Gastrocnemius medialis (tissue), 4 donors: ENCODE measurements at regions not wholly inside any gene's neighbourhood (a gene's known extent, or its start where the extent isn't known, plus 50 kb on each side); places are given as distances from the start of the nearest gene placed in this dataset.

Experiments used
- POLR2A ChIP-seq, 2 donors: fragments of 450-650 bp; IDR thresholded peaks; one replicate each; pipeline ENCODE4 v1.6.1; 2017; ENCODE audit warnings: antibody characterized with exemption in 2 of 2, mild to moderate bottlenecking in 2 of 2, moderate library complexity in 2 of 2
- TF ChIP-seq, protein P1 (sequence below), 5 experiments: fragments of 450-650 bp in 3 of 5; fragments of 200-600 bp in 2 of 5; sonication (generic) in 2 of 5; IDR thresholded peaks in 4 of 5; conservative IDR thresholded peaks in 1 of 5; 1 replicate in 4 of 5; 2 replicates in 1 of 5; pipeline ENCODE4 v1.5.1; 2016 to 2019; ENCODE audit warnings: antibody characterized with exemption in 5 of 5, mild to moderate bottlenecking in 3 of 5, moderate library complexity in 3 of 5

DNA sequence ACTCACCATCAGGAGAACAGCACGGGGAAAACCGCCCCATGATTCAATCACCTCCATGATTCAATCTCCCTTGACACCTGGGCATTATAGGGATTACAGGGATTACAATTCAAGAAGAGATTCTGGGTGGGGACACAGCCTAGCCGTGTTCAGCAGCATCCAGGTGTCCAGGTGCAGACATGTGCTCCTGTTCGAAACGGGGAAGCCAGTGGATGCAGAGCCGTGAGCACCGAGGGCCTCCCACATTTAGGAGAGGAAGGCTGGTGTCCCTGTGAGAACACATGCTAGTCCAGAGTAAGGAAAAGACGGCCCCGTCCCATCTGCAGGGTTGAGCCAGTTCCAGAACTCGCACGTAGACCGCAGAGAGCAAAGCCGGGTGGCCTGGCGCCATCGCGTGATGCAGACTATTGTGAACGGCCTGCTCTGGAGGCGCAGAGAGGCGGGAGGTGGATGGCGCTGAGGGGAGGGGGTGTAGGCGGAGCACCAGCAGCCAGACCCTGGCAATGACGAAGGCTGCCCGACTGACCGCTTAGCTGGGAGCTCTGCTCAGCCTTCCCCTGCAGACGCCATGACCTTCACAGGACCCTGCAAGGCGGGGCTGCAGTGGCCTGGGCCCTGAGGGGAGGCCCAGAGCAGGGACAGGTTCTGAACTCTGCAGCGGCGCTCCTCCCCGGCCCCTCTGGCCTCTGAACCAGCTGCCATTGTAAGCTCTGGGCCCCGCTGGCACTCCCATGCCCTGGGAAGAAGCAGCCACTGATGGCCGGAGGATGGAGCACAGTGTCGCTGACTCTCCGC is 141.6 kb upstream of the TCERG1L start:
- TF ChIP-seq, protein P1, sequence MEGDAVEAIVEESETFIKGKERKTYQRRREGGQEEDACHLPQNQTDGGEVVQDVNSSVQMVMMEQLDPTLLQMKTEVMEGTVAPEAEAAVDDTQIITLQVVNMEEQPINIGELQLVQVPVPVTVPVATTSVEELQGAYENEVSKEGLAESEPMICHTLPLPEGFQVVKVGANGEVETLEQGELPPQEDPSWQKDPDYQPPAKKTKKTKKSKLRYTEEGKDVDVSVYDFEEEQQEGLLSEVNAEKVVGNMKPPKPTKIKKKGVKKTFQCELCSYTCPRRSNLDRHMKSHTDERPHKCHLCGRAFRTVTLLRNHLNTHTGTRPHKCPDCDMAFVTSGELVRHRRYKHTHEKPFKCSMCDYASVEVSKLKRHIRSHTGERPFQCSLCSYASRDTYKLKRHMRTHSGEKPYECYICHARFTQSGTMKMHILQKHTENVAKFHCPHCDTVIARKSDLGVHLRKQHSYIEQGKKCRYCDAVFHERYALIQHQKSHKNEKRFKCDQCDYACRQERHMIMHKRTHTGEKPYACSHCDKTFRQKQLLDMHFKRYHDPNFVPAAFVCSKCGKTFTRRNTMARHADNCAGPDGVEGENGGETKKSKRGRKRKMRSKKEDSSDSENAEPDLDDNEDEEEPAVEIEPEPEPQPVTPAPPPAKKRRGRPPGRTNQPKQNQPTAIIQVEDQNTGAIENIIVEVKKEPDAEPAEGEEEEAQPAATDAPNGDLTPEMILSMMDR (IDR thresholded peaks at IDR 0.05 in 4 of 5, conservative IDR thresholded peaks at IDR 0.05 in 1 of 5), result no peak
- no peak for TF ChIP-seq POLR2A (IDR thresholded peaks at IDR 0.05)
